ENCODE measurements at regions not wholly inside any gene's neighbourhood (a gene's known extent, or its start where the extent isn't known, plus 50 kb on each side); places are given as distances from the start of the nearest gene placed in this dataset.
"Not testable (repeated sequence)": the region's sequence is repeated elsewhere in the genome, so short reads cannot be mapped to it uniquely, and the experiment has no call there.

DNA sequence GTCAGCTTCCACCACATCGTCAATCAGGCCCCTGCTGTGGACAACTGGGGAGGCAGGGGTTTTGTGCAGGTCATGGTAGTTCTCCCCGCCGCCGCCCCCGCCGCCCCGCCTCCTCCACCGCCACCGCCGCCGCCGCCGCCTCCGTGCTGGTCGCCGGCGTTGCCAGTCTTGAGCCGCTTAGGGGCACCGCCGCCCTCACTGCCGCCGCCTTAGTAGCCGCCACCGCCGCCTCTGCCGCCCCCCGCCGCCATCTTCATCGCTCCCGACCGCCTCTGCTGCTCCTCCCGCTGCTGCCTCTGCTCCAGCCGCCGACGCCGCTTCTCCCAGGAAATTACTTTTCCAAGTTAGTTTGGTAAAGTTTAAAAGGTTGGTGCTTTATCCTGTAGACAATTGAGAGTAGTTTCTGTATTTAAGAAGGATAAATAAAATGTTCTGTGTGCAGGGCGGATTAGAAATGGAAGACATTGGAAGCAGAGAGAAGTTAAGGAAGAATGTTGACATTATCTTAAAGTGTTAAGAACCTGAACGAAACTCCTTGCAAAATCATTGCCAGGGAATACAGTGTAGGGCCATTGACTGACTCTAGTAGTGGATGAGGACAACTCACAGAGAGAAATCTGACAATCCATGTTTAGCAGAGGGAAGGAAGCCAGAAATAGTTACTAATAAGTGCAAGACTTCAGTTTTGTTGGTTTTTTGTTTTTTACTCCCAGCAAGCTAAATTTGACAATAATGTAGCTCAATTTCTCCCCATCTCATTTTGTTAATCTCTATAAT lies 53.0 kb upstream of the GOLGA8A start:
- Histone ChIP-seq H3K4me3 (ENCODE audit: insufficient read length, low read depth) (peak overlapping the region; percentile 31), H3K9ac (ENCODE audit: insufficient read length, low read depth) (peak overlapping the region; percentile 63), H3K36me3 (ENCODE audit: insufficient read depth, insufficient read length, low read length) (no peaks in the 10 kb centered on the region), H3K4me1 (ENCODE audit: insufficient read depth, insufficient read length) (no peaks in the 10 kb centered on the region), H3K27me3 (ENCODE audit: insufficient read depth, insufficient read length) (peaks cover 44% of the 10 kb centered on the region), H3K9me3 (ENCODE audit: insufficient read depth, low read length) (peaks cover 5% of the 10 kb centered on the region; the same call in 1 of the 2 replicates)
- TF ChIP-seq YY1 (IDR thresholded peaks at IDR 0.05; ENCODE audit: insufficient read depth, insufficient read length), result no peak
- DNase-seq (ENCODE audit: low read depth, low spot score), result no peak

DNA sequence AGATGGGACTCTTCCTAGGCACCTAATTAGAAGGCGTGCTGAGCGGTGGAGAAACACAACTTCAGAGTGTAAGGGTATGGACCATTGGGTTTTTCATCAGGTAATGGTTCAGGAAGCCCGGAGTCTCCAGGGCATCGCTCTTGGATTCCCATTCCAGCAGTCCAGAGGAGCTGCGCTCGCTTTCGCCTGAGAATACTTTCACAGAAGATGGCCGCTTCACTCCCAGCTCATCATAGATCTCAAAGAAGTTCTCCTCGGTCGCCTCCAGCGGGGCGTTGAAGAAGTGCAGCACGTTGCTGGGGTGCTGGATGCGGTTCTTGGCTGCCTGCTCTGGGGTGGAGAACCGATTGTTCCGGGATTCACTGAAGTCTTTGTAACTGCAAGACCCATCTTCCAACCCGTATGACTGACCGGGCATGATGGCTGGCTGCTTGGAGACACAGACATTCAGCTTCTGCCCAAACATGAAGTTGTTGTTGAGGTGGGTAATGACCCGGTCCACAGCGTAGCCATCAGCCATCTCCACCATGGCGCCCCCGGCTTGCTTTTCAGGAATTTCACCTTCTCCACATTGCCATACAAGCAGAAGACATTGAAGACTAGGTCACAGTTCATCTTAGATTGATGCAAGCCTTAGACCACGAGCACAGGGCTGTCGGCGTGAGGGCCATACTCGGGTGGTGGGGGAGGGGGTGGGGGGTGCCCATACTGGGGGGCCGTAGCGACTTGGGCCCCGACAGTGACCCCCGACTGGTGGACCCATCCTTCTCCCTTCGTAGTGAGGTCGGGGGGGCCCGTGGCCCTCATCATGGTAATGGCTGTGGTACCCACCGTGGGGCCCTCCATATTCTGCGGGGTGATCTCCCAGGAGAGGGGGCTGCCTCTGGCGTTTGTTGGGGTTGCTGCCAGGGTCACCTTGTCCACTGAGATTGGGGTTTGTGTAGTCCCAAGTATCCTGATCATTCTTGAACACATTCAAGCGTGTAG lies 51.7 kb upstream of the GOLGA8A start:
- Histone ChIP-seq H3K27me3 (ENCODE audit: insufficient read depth, insufficient read length) (peaks cover 30% of the 10 kb centered on the region), H3K9ac (ENCODE audit: insufficient read length, low read depth) (peak overlapping the region; percentile 74), H3K4me3 (ENCODE audit: insufficient read length, low read depth) (peak overlapping the region; percentile 45)
- H3K4me1 ChIP-seq (ENCODE audit: insufficient read depth, insufficient read length); H3K36me3 ChIP-seq (ENCODE audit: insufficient read depth, insufficient read length, low read length); H3K9me3 ChIP-seq (ENCODE audit: insufficient read depth, low read length); DNase-seq (ENCODE audit: low read depth, low spot score): not testable (repeated sequence)

All from NT2/D1 (cell line).